Activated CD8-positive, alpha-beta T cell treated with anti-CD3 and anti-CD28 coated beads for 36 hours (primary cell): ENCODE measurements at regions not wholly inside any gene's neighbourhood (a gene's known extent, or its start where the extent isn't known, plus 50 kb on each side); places are given as distances from the start of the nearest gene placed in this dataset.

ENCODE experiments used
- ATAC-seq: fragments of 200-7000 bp; cut with Tn5 transposase; one replicate; pipeline ENCODE4 v1.10.0; 2021; ENCODE audit warnings: mild to moderate bottlenecking, moderate library complexity
- CTCF ChIA-PET: fragments of 350-600 bp; sonication (Branson Sonifier 250); formaldehyde crosslinking; loops from one replicate; lab custom pipeline; 2021; ENCODE audit warnings: antibody characterized with exemption; lab: Charles Lee
- POLR2A ChIA-PET: fragments of 350-600 bp; sonication (Branson Sonifier 250); formaldehyde crosslinking; loops from one replicate; lab custom pipeline; 2021; ENCODE audit warnings: antibody characterized with exemption; lab: Charles Lee
- DNase-seq: peaks from one replicate; pipeline ENCODE4 v3.0.0-alpha.2; 2020
- H3K27ac Mint-ChIP-seq: one replicate; pipeline ENCODE4 v1.8.0; 2021; ENCODE audit warnings: mild to moderate bottlenecking, mixed read lengths
- H3K27me3 Mint-ChIP-seq: one replicate; pipeline ENCODE4 v1.8.0; 2021; ENCODE audit warnings: mixed read lengths
- H3K36me3 Mint-ChIP-seq: one replicate; pipeline ENCODE4 v1.8.0; 2021; ENCODE audit warnings: low read depth, mixed read lengths
- H3K4me1 Mint-ChIP-seq: one replicate; pipeline ENCODE4 v1.8.0; 2021; ENCODE audit warnings: low read depth, mixed read lengths
- H3K4me3 Mint-ChIP-seq: one replicate; pipeline ENCODE4 v1.8.0; 2021; ENCODE audit warnings: mild to moderate bottlenecking, moderate library complexity, mixed read lengths
- H3K9me3 Mint-ChIP-seq: one replicate; pipeline ENCODE4 v1.8.0; 2021; ENCODE audit warnings: mixed read lengths
- intact Hi-C: fragments of 100-400 bp; cut with micrococcal nuclease; formaldehyde crosslinking; loops from one replicate; pipeline ENCODE4 v1.10.0; 2022
- TF ChIP-seq, protein P1 (sequence below): fragments of 200-600 bp; IDR thresholded peaks from one replicate; pipeline ENCODE4 v1.8.0; 2022; ENCODE audit warnings: antibody characterized with exemption, mild to moderate bottlenecking

DNA sequence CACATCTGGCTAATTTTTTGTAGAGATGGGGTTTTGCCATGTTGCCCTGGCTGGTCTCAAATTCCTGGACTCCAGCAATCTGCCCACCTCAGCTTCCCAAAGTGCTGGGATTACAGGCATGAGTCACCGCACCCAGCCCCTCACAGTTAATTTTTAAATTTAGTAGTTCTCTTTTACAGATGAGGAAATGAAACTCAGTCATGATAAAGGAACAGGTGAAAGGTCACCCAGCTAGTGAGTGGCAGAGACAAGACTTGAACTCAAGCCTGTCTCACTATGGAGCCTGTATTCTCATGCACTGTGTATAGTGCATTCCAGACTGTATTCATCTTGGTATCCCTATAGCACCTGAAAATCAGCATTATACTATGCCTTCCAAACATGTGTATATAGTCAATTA, 77.1 kb upstream of the WSB1 start:
- no peak for ATAC-seq
- intact Hi-C loops: no loop called here
- Mint-ChIP-seq H3K4me1 (peaks cover 10% of the 10 kb centered on the region), H3K4me3 (no peak overlapping the region), H3K27ac (no peak overlapping the region), H3K9me3 (no peaks in the 10 kb centered on the region), H3K27me3 (no peaks in the 10 kb centered on the region), H3K36me3 (no peaks in the 10 kb centered on the region)
- ChIA-PET POLR2A (no interaction called here), CTCF (interaction anchor here (3.2 kb wide), 1 partner anchor 19 kb away, joined by 13 read pairs; no protein-coding TSS in a partner anchor)
- TF ChIP-seq, protein P1, sequence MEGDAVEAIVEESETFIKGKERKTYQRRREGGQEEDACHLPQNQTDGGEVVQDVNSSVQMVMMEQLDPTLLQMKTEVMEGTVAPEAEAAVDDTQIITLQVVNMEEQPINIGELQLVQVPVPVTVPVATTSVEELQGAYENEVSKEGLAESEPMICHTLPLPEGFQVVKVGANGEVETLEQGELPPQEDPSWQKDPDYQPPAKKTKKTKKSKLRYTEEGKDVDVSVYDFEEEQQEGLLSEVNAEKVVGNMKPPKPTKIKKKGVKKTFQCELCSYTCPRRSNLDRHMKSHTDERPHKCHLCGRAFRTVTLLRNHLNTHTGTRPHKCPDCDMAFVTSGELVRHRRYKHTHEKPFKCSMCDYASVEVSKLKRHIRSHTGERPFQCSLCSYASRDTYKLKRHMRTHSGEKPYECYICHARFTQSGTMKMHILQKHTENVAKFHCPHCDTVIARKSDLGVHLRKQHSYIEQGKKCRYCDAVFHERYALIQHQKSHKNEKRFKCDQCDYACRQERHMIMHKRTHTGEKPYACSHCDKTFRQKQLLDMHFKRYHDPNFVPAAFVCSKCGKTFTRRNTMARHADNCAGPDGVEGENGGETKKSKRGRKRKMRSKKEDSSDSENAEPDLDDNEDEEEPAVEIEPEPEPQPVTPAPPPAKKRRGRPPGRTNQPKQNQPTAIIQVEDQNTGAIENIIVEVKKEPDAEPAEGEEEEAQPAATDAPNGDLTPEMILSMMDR: no peak
- DNase-seq: no peak

DNA sequence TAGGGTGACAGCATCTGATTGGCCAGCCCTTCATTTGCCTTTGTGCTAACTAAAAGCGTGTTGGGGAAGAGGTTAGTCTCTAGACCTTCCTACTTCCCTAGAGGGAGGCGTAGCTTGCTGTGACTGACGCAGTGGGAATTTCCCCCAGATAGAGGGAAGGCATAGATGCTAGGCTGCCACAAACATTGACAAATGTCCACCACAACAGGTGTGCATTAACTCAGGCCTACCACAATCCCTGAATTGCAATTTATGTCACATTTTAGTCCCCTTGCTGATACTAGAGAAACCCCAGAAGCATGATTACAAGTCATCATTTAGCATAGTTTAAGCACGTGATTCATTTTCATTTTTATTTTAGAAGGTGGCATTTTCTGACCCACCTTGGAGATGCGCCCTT, 76.3 kb upstream of the WSB1 start:
- Mint-ChIP-seq H3K27ac (no peak overlapping the region), H3K4me3 (no peak overlapping the region), H3K27me3 (no peaks in the 10 kb centered on the region), H3K36me3 (no peaks in the 10 kb centered on the region), H3K4me1 (peaks cover 10% of the 10 kb centered on the region), H3K9me3 (no peaks in the 10 kb centered on the region)
- CTCF ChIA-PET: interaction anchor here (1.5 kb wide), 1 partner anchor 115 kb away, joined by 5 read pairs; no protein-coding TSS in a partner anchor
- TF ChIP-seq, protein P1: no peak
- no peak for ATAC-seq
- intact Hi-C loops: no loop called here
- no peak for DNase-seq
- POLR2A ChIA-PET: no interaction called here

DNA sequence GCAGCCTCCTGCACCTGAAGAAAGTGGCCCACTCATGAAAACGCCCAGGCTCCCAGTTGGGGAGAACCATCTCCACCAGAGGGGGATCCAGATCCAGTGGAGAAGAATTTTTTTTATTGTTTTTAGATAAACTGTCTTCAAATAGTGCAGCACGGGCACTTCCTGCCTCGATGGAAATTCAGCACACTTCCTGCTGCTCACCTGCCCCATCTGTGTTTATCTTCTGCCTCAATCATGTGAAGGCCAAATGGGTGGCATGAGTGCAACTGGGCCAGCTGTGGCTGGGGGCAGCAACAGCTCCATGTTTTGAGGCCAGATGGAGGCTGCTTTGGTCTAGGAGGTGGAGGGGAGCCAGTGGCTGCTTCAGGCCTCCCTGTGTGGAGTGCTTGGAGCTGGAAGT, 75.9 kb upstream of the WSB1 start:
- ChIA-PET POLR2A (no interaction called here), CTCF (interaction anchor here (0.6 to 3.6 kb wide), 5 partner anchors 10 to 162 kb away, joined by 3 to 14 read pairs (median 5); no protein-coding TSS in a partner anchor)
- Mint-ChIP-seq H3K9me3 (no peaks in the 10 kb centered on the region), H3K4me3 (no peak overlapping the region), H3K4me1 (peaks cover 10% of the 10 kb centered on the region), H3K36me3 (no peaks in the 10 kb centered on the region), H3K27ac (no peak overlapping the region), H3K27me3 (no peaks in the 10 kb centered on the region)
- DNase-seq (no peak), ATAC-seq (no peak)
- intact Hi-C loops: no loop called here
- TF ChIP-seq, protein P1: no peak

DNA sequence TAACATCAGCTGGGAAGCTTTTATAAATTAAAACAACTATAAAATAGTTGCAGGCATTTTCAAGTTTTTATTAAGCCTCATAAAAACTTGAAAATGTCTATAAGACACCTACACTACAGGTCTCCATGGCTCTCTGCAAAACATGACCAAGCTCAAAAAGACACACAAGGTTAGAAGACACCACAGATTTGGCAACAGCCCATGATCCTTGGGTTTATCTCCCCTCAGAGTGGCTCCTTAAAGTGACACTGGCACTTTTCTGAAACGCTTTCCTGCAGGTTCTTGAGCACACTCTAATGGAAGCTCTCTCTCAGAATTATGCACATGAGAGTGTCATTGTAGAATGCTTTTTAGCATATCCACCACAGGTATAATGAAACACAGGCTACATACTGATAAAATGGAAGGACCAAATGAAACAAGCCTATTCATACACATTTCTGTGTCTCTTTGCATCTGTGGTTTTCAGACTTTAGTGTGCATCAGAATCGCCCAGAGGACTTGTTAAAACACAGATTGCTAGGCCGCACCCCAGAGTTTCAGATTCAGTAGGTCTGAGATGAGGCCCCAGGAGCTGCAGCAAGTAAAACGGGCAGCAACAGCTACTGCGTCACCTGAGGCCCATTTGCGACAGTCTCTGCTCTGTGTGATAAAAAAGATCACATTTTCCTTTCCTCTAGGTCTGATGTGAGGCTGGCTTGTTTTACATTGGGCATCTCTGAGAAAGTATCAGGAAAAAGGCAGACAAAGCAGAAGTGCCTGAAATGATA, 75.0 kb upstream of the WSB1 start:
- H3K36me3 Mint-ChIP-seq: no peaks in the 10 kb centered on the region
- H3K27me3 Mint-ChIP-seq: no peaks in the 10 kb centered on the region
- intact Hi-C loops: no loop called here
- no peaks in the 10 kb centered on the region for H3K9me3 Mint-ChIP-seq
- ATAC-seq (peak; percentile 90), DNase-seq (peak; percentile 56)
- CTCF ChIA-PET: interaction anchor here (0.6 to 3.6 kb wide), 5 partner anchors 9 to 162 kb away, joined by 3 to 14 read pairs (median 5); no protein-coding TSS in a partner anchor
- H3K4me3 Mint-ChIP-seq: no peak overlapping the region
- no peak overlapping the region for H3K27ac Mint-ChIP-seq
- TF ChIP-seq, protein P1: no peak
- H3K4me1 Mint-ChIP-seq: peaks cover 10% of the 10 kb centered on the region
- POLR2A ChIA-PET: interaction anchor here (1.1 kb wide), 1 partner anchor 49 kb away, joined by 3 read pairs; no protein-coding TSS in a partner anchor

DNA sequence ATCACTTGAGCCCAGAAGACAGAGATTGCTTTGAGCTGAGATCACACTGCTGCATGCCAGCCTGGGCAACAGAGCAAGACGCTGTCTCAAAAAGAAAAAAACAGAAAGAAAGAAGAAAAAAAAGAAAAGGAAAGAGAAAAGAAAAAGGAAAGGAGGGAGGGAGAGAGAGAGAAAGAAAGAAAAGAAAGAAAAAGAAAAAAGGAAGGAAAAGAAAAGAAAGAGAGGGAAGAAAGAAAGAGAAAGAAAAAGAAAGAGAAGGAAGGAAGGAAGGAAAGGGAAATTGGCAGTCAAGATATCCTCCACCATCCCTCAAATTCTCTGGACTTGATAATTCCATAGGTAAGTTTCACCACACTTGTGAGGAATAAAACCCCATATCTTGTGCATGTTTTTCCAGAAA, 71.4 kb upstream of the WSB1 start:
- H3K27ac Mint-ChIP-seq: no peak overlapping the region
- H3K9me3 Mint-ChIP-seq: peaks cover 2% of the 10 kb centered on the region
- DNase-seq (no peak), ATAC-seq (no peak)
- no peaks in the 10 kb centered on the region for H3K36me3 Mint-ChIP-seq
- no peaks in the 10 kb centered on the region for H3K27me3 Mint-ChIP-seq
- TF ChIP-seq, protein P1: no peak
- H3K4me1 Mint-ChIP-seq: peaks cover 10% of the 10 kb centered on the region
- H3K4me3 Mint-ChIP-seq: no peak overlapping the region
- intact Hi-C loops: no loop called here
- POLR2A ChIA-PET: no interaction called here
- CTCF ChIA-PET: interaction anchor here (1.2 to 2.1 kb wide), 2 partner anchors 11 to 14 kb away, joined by 3 to 9 read pairs; no protein-coding TSS in a partner anchor
